GM10266 (cell line): ENCODE measurements at regions not wholly inside any gene's neighbourhood (a gene's known extent, or its start where the extent isn't known, plus 50 kb on each side); places are given as distances from the start of the nearest gene placed in this dataset.

Experiments used
- DNase-seq: peaks from one replicate; pipeline ENCODE4 v3.0.0; 2012; ENCODE audit errors: extremely low spot score
- CTCF ChIP-seq: IDR thresholded peaks from 2 replicates; pipeline ENCODE4 v1.5.1; 2012; ENCODE audit warnings: mild to moderate bottlenecking, low read depth; ENCODE audit not compliant: control insufficient read depth, insufficient read depth; ENCODE audit errors: missing control alignments

DNA sequence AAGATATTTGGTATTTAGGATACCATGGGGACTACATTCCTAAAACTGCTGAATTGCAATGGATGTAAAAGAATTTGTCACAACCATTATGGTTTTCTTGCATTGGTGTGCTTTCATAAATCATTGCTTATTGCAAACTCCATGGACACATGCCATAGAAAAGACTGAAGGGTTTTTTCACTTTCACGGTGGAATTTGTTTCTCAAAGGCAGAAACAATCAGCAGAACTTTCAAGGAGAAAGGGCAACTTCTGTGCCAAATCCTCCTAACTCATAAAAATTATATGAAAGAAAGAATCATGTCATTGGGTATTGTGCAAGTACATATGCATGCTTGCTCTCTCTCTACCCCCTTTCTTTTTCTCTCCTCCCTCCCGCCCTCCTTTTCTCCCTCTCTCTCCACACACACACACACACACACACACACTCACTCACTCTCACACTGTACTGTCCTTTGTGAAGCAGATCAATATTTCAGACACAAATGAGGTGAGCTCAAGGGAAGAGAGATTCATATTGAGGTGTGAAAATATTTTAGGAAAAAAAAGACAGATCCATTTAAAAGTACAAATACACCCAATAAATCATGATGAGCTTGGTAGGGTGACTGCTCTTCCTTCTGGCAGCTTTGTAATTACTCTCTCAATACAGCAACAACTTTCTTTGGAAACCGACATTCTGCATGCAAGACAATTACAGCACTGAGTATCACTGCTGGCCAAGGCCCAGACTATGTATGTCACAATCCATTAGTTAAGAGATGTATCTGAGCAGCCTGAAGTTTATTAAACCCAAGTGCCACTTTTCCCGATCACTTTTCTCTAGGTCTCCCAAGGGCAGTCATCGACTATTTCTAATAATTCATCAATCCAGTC lies 492.6 kb downstream of the TUSC7 start:
- no peak for DNase-seq
- no peak for TF ChIP-seq CTCF

GRCh38 chr3:117217355-117217754 lies 507.8 kb downstream of the TUSC7 start:
- TF ChIP-seq CTCF, result no peak
- DNase-seq, result no peak

- no peak for DNase-seq
Measured at GRCh38 chr3:117217760-117218316, 508.3 kb downstream of the TUSC7 start.

DNA sequence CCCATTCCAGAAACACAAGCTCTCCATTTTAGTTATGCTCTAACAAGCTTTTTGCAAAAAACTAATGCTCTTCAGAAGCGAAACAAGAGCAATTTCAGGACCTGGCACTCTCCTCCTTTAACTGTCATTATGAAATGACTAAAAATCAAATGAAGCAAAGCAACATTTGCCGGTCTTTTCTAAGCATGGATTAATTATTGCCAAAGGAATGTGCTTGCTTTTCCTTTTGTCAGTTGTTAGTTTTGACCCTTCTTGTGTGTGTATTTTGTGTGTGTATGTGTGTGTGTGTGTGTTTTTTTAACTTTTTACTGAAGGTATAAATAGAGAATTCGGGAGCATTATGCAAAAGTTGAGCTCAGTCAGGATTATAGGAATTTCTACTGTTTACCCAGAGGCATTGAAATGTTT lies 509.1 kb downstream of the TUSC7 start:
- TF ChIP-seq CTCF, result no peak

More at GRCh38 chr3:117217760-117218316, 508.3 kb downstream of the TUSC7 start:
- TF ChIP-seq CTCF, result no peak

GRCh38 chr3:117219296-117219695 lies 509.7 kb downstream of the TUSC7 start:
- TF ChIP-seq CTCF, result no peak
- no peak for DNase-seq

More for the DNA sequence above, 509.1 kb downstream of the TUSC7 start:
- no peak for DNase-seq

- no peak for DNase-seq
- no peak for TF ChIP-seq CTCF
Measured at GRCh38 chr3:117226932-117227331, 517.4 kb downstream of the TUSC7 start.

DNA sequence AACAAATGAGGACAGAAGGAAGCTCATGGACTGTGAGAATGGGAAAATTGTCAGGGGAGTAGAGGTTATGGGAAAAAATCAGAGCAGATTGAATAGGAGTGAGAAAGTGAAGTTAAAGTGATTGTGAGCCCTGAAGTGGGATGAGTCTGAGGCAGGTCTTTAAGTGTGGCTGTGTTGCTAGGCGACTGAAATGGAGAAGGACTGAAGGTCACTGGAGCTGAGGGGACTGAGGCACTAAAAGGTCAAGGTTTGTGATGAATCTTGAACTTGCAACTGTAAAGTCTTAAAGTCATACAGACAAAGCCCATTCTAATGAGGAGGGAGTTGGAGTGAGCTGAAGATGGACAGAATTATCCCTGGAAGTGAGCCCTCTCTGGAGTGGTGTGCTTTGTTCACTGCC lies 518.9 kb downstream of the TUSC7 start:
- no peak for TF ChIP-seq CTCF
- no peak for DNase-seq
